ENCODE measurements at regions not wholly inside any gene's neighbourhood (a gene's known extent, or its start where the extent isn't known, plus 50 kb on each side); places are given as distances from the start of the nearest gene placed in this dataset.

DNA sequence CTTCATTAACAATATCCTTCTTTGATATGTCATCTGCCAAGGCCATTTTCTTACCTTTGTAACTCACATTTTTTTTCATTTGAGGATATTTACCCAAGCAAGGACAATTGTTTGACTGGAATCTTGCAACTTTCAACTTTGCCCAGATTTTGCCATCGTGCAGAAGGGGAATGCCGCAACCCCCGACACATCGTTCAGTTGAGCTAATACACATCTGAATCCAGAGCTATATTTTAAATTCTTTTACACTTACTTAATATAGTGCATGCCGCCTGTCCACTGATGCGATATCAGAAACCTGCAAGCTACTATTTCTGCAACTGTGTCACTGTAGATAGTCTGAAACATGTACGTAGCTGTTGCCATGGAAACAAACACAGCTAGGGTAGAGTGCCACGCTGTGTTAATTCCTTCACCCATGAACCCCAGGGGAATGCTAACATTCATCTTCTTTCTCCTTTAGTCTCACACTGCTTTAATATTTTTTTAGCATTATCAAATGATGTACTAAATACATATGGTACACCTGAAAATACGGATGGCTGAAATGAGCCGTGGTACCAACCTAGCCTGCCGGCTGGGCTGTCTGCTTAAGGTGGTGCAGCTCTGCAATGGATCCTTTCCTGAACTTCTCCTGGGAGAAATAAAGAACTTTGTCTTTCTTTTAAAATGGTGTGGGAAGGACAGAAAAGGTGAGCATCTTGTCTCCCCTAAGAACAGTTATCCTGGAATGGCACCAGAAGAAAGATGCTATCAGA is 77.0 kb upstream of the FOXN3 start:
- no peak for DNase-seq
- no peak overlapping the region for H3K27ac ChIP-seq (ENCODE audit: low read depth in 1 of 2, low read length in 2 of 2)

DNA sequence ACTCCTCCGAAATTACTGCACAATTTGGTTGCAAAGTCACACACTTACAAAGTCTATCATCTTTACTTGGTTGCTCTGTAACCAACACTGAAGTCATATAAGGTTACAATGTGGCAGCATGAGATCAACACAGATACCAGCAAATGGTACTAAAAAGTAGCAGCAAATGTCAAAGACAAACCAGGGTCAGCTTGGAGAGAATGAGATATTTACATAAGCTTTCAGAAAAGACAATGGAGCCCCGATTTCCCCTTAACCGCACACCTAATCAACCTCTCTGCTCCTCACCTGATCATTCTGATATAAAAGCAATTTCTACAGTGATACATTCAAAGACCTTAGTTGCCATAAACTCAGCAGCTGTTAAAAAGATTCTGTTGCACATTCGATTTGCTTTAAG is 76.4 kb upstream of the FOXN3 start:
- H3K4me2 ChIP-seq (replicated peaks; ENCODE audit: extremely low read depth, low read length, poor library complexity, severe bottlenecking), result no peak overlapping the region
- Mint-ChIP-seq H3K9me3 (peaks cover 0 to 2% (median 0%) of the 10 kb centered on the region in 7 donors), H3K27ac (no peak overlapping the region), H3K27me3 (ENCODE audit: low read depth in 3 of 3) (no peaks in the 10 kb centered on the region), H3K36me3 (peaks cover 15 to 19% of the 10 kb centered on the region in 2 donors), H3K4me1 (peaks cover 26% of the 10 kb centered on the region), H3K4me3 (no peak overlapping the region)
- H3K4me1 ChIP-seq (ENCODE audit: control insufficient read depth in 1 of 2, insufficient read depth in 2 of 2, low read length in 2 of 2), result peaks cover 18 to 26% of the 10 kb centered on the region in 2 donors
- no peaks in the 10 kb centered on the region for H3K27me3 ChIP-seq (ENCODE audit: control insufficient read depth in 2 of 2, insufficient read depth in 2 of 2, low read length in 2 of 2)
- no peak overlapping the region for H3K9ac ChIP-seq (ENCODE audit: insufficient read depth, low read length, poor library complexity, severe bottlenecking)
- no peak for DNase-seq
- H2AFZ ChIP-seq (ENCODE audit: insufficient read depth, low read depth, low read length, poor library complexity, severe bottlenecking), result no peak overlapping the region
- H3K27ac ChIP-seq (ENCODE audit: low read depth in 1 of 2, low read length in 2 of 2), result no peak overlapping the region
- intact Hi-C loops (cut with micrococcal nuclease), result no loop called here
- no peaks in the 10 kb centered on the region for H4K20me1 ChIP-seq (ENCODE audit: insufficient read depth, low read length)
- peaks cover 47% of the 10 kb centered on the region for H3K79me2 ChIP-seq (ENCODE audit: insufficient read depth, low read length)
- H3K9me3 ChIP-seq (replicated peaks in 1 of 2; ENCODE audit: control insufficient read depth in 1 of 2, insufficient read depth in 1 of 2, low read length in 2 of 2), result no peaks in the 10 kb centered on the region
- 100% methylated on average over 3 of the region's 4 CpGs for WGBS (ENCODE audit: insufficient coverage)
- no peak overlapping the region for H3K4me3 ChIP-seq (replicated peaks in 1 of 3; ENCODE audit: low read depth in 2 of 3, low read length in 3 of 3)
- H3K36me3 ChIP-seq (replicated peaks in 1 of 2; ENCODE audit: control insufficient read depth in 1 of 2, insufficient read depth in 2 of 2, low read length in 2 of 2), result no peaks in the 10 kb centered on the region
- TF ChIP-seq, protein P1, sequence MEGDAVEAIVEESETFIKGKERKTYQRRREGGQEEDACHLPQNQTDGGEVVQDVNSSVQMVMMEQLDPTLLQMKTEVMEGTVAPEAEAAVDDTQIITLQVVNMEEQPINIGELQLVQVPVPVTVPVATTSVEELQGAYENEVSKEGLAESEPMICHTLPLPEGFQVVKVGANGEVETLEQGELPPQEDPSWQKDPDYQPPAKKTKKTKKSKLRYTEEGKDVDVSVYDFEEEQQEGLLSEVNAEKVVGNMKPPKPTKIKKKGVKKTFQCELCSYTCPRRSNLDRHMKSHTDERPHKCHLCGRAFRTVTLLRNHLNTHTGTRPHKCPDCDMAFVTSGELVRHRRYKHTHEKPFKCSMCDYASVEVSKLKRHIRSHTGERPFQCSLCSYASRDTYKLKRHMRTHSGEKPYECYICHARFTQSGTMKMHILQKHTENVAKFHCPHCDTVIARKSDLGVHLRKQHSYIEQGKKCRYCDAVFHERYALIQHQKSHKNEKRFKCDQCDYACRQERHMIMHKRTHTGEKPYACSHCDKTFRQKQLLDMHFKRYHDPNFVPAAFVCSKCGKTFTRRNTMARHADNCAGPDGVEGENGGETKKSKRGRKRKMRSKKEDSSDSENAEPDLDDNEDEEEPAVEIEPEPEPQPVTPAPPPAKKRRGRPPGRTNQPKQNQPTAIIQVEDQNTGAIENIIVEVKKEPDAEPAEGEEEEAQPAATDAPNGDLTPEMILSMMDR (IDR thresholded peaks at IDR 0.05), result no peak

More for the DNA sequence above, 77.0 kb upstream of the FOXN3 start:
- 100% methylated on average over 5 of the region's 11 CpGs for WGBS (ENCODE audit: insufficient coverage)
- H3K36me3 ChIP-seq (replicated peaks in 1 of 2; ENCODE audit: control insufficient read depth in 1 of 2, insufficient read depth in 2 of 2, low read length in 2 of 2), result no peaks in the 10 kb centered on the region
- peaks cover 15 to 19% of the 10 kb centered on the region in 2 donors for H3K36me3 Mint-ChIP-seq
- H2AFZ ChIP-seq (ENCODE audit: insufficient read depth, low read depth, low read length, poor library complexity, severe bottlenecking), result no peak overlapping the region
- H3K27ac Mint-ChIP-seq, result no peak overlapping the region
- intact Hi-C loops (cut with micrococcal nuclease), result no loop called here
- H3K4me1 ChIP-seq (ENCODE audit: control insufficient read depth in 1 of 2, insufficient read depth in 2 of 2, low read length in 2 of 2), result peaks cover 18 to 26% of the 10 kb centered on the region in 2 donors
- H3K4me1 Mint-ChIP-seq, result peaks cover 28% of the 10 kb centered on the region
- H3K27me3 ChIP-seq (ENCODE audit: control insufficient read depth in 2 of 2, insufficient read depth in 2 of 2, low read length in 2 of 2), result no peaks in the 10 kb centered on the region
- H3K9ac ChIP-seq (ENCODE audit: insufficient read depth, low read length, poor library complexity, severe bottlenecking), result no peak overlapping the region
- H3K79me2 ChIP-seq (ENCODE audit: insufficient read depth, low read length), result peaks cover 41% of the 10 kb centered on the region
- H3K4me3 Mint-ChIP-seq, result no peak overlapping the region
- no peak overlapping the region for H3K4me2 ChIP-seq (replicated peaks; ENCODE audit: extremely low read depth, low read length, poor library complexity, severe bottlenecking)
- no peaks in the 10 kb centered on the region for H3K9me3 ChIP-seq (replicated peaks in 1 of 2; ENCODE audit: control insufficient read depth in 1 of 2, insufficient read depth in 1 of 2, low read length in 2 of 2)
- H3K27me3 Mint-ChIP-seq (ENCODE audit: low read depth in 3 of 3), result no peaks in the 10 kb centered on the region
- TF ChIP-seq, protein P1 (IDR thresholded peaks at IDR 0.05), result no peak
- H4K20me1 ChIP-seq (ENCODE audit: insufficient read depth, low read length), result no peaks in the 10 kb centered on the region
- H3K4me3 ChIP-seq (replicated peaks in 1 of 3; ENCODE audit: low read depth in 2 of 3, low read length in 3 of 3), result no peak overlapping the region
- H3K9me3 Mint-ChIP-seq, result peaks cover 0 to 2% (median 0%) of the 10 kb centered on the region in 7 donors
